ENCODE measurements at regions not wholly inside any gene's neighbourhood (a gene's known extent, or its start where the extent isn't known, plus 50 kb on each side); places are given as distances from the start of the nearest gene placed in this dataset.

DNA sequence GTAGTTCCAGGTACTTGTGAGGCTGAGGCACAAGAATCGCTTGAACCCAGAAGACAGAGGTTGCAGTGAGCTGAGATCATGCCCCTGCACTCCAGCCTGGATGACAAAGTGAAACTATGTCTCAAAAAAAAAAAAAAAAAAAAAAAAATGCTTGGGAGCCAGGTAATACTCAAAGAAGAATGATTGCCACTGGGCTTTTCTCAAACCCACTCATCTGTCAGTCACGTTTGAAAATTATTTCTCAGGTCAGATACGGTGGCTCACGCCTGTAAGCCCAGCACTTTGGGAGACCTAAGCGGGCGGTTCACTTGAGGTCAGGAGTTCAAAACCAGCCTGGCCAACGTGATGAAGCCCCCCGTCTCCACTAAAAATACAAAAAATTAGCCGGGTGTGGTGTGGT is 155.7 kb downstream of the RELL1 start:
- no peak overlapping the region for H3K4me3 ChIP-seq (ENCODE audit: extremely low read depth in 1 of 4, insufficient read depth in 2 of 4, low read depth in 3 of 4, low read length in 4 of 4)
- H2AFZ ChIP-seq (ENCODE audit: low read length) = no peak overlapping the region
- no peaks in the 10 kb centered on the region for H4K20me1 ChIP-seq (replicated peaks in 1 of 2; ENCODE audit: control insufficient read depth in 1 of 2, insufficient read depth in 2 of 2, low read length in 2 of 2)
- FAIRE-seq (no peak), DNase-seq (ENCODE audit: low read depth in 1 of 2, low spot score in 2 of 2) (no peak)
- H3K23me2 ChIP-seq (ENCODE audit: low read depth, low read length) = no peaks in the 10 kb centered on the region
- H2AK5ac ChIP-seq (ENCODE audit: low read depth, low read length) = no peak overlapping the region
- no peak overlapping the region for H4K8ac ChIP-seq (ENCODE audit: extremely low read depth, insufficient read depth, low read length)
- no peaks in the 10 kb centered on the region for H3K79me1 ChIP-seq (ENCODE audit: low read depth, low read length)
- H3K23ac ChIP-seq (ENCODE audit: insufficient read length) = no peak overlapping the region
- TF ChIP-seq NANOG (IDR thresholded peaks at IDR 0.05; ENCODE audit: insufficient read depth, low read depth, low read length, poor library complexity, severe bottlenecking) (no peak), JUN (IDR thresholded peaks at IDR 0.05; ENCODE audit: low read depth, low read length) (no peak), EZH2 (IDR thresholded peaks at IDR 0.05; ENCODE audit: low read depth, low read length, severe bottlenecking) (no peak), TBP (IDR thresholded peaks at IDR 0.05; ENCODE audit: low read depth, low read length) (no peak), SP1 (IDR thresholded peaks at IDR 0.05; ENCODE audit: low read depth, low read length) (no peak), SUZ12 (IDR thresholded peaks at IDR 0.05; ENCODE audit: low read length) (no peak), RAD21 (IDR thresholded peaks at IDR 0.05 in 1 of 2, conservative IDR thresholded peaks at IDR 0.05 in 1 of 2; ENCODE audit: low read depth in 2 of 2, low read length in 2 of 2) (no peak), CTBP2 (IDR thresholded peaks at IDR 0.05; ENCODE audit: borderline replicate concordance, insufficient read depth, insufficient read length, low read length) (no peak), JUND (IDR thresholded peaks at IDR 0.05; ENCODE audit: low read length) (no peak)
- TF ChIP-seq, protein P1, sequence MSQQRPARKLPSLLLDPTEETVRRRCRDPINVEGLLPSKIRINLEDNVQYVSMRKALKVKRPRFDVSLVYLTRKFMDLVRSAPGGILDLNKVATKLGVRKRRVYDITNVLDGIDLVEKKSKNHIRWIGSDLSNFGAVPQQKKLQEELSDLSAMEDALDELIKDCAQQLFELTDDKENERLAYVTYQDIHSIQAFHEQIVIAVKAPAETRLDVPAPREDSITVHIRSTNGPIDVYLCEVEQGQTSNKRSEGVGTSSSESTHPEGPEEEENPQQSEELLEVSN (IDR thresholded peaks at IDR 0.05) = no peak
- TF ChIP-seq, protein P2, sequence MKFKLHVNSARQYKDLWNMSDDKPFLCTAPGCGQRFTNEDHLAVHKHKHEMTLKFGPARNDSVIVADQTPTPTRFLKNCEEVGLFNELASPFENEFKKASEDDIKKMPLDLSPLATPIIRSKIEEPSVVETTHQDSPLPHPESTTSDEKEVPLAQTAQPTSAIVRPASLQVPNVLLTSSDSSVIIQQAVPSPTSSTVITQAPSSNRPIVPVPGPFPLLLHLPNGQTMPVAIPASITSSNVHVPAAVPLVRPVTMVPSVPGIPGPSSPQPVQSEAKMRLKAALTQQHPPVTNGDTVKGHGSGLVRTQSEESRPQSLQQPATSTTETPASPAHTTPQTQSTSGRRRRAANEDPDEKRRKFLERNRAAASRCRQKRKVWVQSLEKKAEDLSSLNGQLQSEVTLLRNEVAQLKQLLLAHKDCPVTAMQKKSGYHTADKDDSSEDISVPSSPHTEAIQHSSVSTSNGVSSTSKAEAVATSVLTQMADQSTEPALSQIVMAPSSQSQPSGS (IDR thresholded peaks at IDR 0.05; ENCODE audit: low read length) = no peak
- no peak overlapping the region for H3K14ac ChIP-seq (ENCODE audit: insufficient read length)
- no peaks in the 10 kb centered on the region for H3K4me1 ChIP-seq (replicated peaks in 1 of 4; ENCODE audit: control insufficient read depth in 3 of 4, insufficient read depth in 4 of 4, low read length in 3 of 4)
- no peak overlapping the region for H3K4ac ChIP-seq (replicated peaks; ENCODE audit: insufficient read length, low read depth, low read length)
- WGBS, 2 experiments (ENCODE audit: extremely low coverage in 1 of 2, insufficient coverage in 1 of 2, insufficient read length in 1 of 2, insufficient replicate concordance in 2 of 2, low coverage in 1 of 2, low lambda C conversion rate in 2 of 2, missing lambda C conversion rate in 1 of 2) = 94% methylated on average over 9 of the region's 9 CpGs; no CpG with 5 or more reads in 1 of the 2 experiments
- no peak overlapping the region for H3K56ac ChIP-seq (replicated peaks; ENCODE audit: insufficient read length, low read depth, low read length)
- H4K91ac ChIP-seq (replicated peaks; ENCODE audit: insufficient read length, low read length) = no peak overlapping the region
- ChIA-PET CTCF (ENCODE audit: partially characterized antibody) (interaction anchor here (1.8 kb wide), 1 partner anchor 36 kb away, joined by 6 read pairs; no protein-coding TSS in a partner anchor), POLR2A (ENCODE audit: partially characterized antibody) (no interaction called here)
- no peaks in the 10 kb centered on the region for H3K9me3 ChIP-seq (ENCODE audit: insufficient read depth in 2 of 2, low read depth in 1 of 2, low read length in 1 of 2)
- no peaks in the 10 kb centered on the region for H3K79me2 ChIP-seq (ENCODE audit: control insufficient read depth in 1 of 2, insufficient read depth in 2 of 2, low read length in 2 of 2)
- H2BK15ac ChIP-seq (ENCODE audit: low read length) = no peak overlapping the region
- no peak overlapping the region for H3K18ac ChIP-seq (ENCODE audit: extremely low read depth, low read length)
- H3K4me2 ChIP-seq (ENCODE audit: insufficient read depth in 1 of 2, low read depth in 2 of 2, low read length in 2 of 2) = no peak overlapping the region
- H4K5ac ChIP-seq (ENCODE audit: insufficient read length, low read depth, low read length) = no peak overlapping the region
- H3K27ac ChIP-seq (ENCODE audit: low read depth, low read length) = no peak overlapping the region
- no peak overlapping the region for H2BK12ac ChIP-seq (ENCODE audit: low read depth, low read length)
- no peaks in the 10 kb centered on the region for H3K27me3 ChIP-seq (replicated peaks in 1 of 4; ENCODE audit: control insufficient read depth in 3 of 4, extremely low read depth in 1 of 4, insufficient read depth in 3 of 4, low read length in 3 of 4)
- H2BK120ac ChIP-seq (replicated peaks; ENCODE audit: low read depth, low read length) = no peak overlapping the region
- no peaks in the 10 kb centered on the region for H3K36me3 ChIP-seq (ENCODE audit: control insufficient read depth in 2 of 4, insufficient read depth in 4 of 4, low read length in 3 of 4)
- no peak overlapping the region for H3K9ac ChIP-seq (replicated peaks in 1 of 4; ENCODE audit: extremely low read depth in 1 of 4, low read depth in 3 of 4, low read length in 3 of 4)
- no peak overlapping the region for H2BK5ac ChIP-seq (ENCODE audit: low read depth, low read length)
- H2BK20ac ChIP-seq (ENCODE audit: low read length) = no peak overlapping the region

Measured in H1 (cell line).